ENCODE measurements at regions not wholly inside any gene's neighbourhood (a gene's known extent, or its start where the extent isn't known, plus 50 kb on each side); places are given as distances from the start of the nearest gene placed in this dataset.

GRCh38 chr5:42032137-42032536, 107.1 kb downstream of the FBXO4 start:
- H3K4me3 ChIP-seq (ENCODE audit: low read depth, low read length): no peak overlapping the region
- TF ChIP-seq, protein P1, sequence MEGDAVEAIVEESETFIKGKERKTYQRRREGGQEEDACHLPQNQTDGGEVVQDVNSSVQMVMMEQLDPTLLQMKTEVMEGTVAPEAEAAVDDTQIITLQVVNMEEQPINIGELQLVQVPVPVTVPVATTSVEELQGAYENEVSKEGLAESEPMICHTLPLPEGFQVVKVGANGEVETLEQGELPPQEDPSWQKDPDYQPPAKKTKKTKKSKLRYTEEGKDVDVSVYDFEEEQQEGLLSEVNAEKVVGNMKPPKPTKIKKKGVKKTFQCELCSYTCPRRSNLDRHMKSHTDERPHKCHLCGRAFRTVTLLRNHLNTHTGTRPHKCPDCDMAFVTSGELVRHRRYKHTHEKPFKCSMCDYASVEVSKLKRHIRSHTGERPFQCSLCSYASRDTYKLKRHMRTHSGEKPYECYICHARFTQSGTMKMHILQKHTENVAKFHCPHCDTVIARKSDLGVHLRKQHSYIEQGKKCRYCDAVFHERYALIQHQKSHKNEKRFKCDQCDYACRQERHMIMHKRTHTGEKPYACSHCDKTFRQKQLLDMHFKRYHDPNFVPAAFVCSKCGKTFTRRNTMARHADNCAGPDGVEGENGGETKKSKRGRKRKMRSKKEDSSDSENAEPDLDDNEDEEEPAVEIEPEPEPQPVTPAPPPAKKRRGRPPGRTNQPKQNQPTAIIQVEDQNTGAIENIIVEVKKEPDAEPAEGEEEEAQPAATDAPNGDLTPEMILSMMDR (IDR thresholded peaks at IDR 0.05; ENCODE audit: low read depth, low read length): no peak
- TF ChIP-seq MYC (IDR thresholded peaks at IDR 0.05; ENCODE audit: low read depth, low read length) (no peak), MAX (IDR thresholded peaks at IDR 0.05; ENCODE audit: low read depth, low read length) (no peak), POLR2A (IDR thresholded peaks at IDR 0.05; ENCODE audit: extremely low read depth, insufficient read length) (no peak)
- no peak for DNase-seq (ENCODE audit: low read depth)

DNA sequence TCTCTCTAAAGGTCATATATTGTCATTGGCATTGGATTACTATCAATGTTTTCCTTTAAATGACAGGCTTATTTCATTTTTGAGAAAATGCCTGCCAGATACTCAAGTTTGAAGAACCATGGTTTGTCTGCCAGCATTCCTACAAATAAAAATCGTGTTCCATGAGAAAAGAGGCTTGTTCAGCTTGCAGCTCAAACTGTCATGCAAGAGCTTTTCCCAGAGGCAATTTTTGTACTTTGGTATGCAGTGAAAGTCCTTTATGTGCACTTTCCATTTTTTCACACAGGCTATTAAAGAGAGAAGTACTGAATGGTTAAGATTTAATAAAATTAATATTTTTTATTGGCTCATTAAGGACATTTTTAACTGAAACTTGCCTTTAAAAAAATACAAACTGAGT, 110.4 kb downstream of the FBXO4 start:
- TF ChIP-seq POLR2A (IDR thresholded peaks at IDR 0.05; ENCODE audit: extremely low read depth, insufficient read length) (no peak), MAX (IDR thresholded peaks at IDR 0.05; ENCODE audit: low read depth, low read length) (no peak), MYC (IDR thresholded peaks at IDR 0.05; ENCODE audit: low read depth, low read length) (no peak)
- TF ChIP-seq, protein P1 (IDR thresholded peaks at IDR 0.05; ENCODE audit: low read depth, low read length): no peak
- no peak overlapping the region for H3K4me3 ChIP-seq (ENCODE audit: low read depth, low read length)

DNA sequence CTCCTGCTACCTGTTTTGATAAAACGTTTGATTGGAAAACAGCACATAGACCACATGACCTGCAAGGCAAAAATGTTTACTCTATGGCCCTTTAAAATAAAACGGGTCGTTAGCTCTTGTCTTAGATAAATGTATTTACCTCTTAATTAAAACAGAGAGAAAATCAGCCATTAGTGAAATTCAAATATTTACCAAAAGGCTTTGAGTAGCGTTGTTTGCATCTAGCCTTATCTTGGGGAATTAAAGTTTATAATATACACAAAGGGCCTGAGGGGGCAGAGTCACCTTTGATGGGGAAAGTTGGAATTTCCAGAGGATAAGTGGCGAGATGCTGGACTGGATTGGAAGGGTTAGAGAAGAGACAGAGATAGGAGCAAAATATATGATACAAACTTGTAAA, 111.3 kb downstream of the FBXO4 start:
- TF ChIP-seq MYC (IDR thresholded peaks at IDR 0.05; ENCODE audit: low read depth, low read length): no peak
- no peak for TF ChIP-seq POLR2A (IDR thresholded peaks at IDR 0.05; ENCODE audit: extremely low read depth, insufficient read length)
- no peak for TF ChIP-seq MAX (IDR thresholded peaks at IDR 0.05; ENCODE audit: low read depth, low read length)
- no peak overlapping the region for H3K4me3 ChIP-seq (ENCODE audit: low read depth, low read length)
- no peak for DNase-seq (ENCODE audit: low read depth)

More for the DNA sequence above, 110.4 kb downstream of the FBXO4 start:
- DNase-seq (ENCODE audit: low read depth): no peak

- DNase-seq (ENCODE audit: low read depth): no peak
- no peak overlapping the region for H3K4me3 ChIP-seq (ENCODE audit: low read depth, low read length)
- TF ChIP-seq POLR2A (IDR thresholded peaks at IDR 0.05; ENCODE audit: extremely low read depth, insufficient read length) (no peak), MAX (IDR thresholded peaks at IDR 0.05; ENCODE audit: low read depth, low read length) (no peak), MYC (IDR thresholded peaks at IDR 0.05; ENCODE audit: low read depth, low read length) (no peak)
- TF ChIP-seq, protein P1 (IDR thresholded peaks at IDR 0.05; ENCODE audit: low read depth, low read length): no peak
Measured at GRCh38 chr5:42037379-42037932, 112.4 kb downstream of the FBXO4 start.

DNA sequence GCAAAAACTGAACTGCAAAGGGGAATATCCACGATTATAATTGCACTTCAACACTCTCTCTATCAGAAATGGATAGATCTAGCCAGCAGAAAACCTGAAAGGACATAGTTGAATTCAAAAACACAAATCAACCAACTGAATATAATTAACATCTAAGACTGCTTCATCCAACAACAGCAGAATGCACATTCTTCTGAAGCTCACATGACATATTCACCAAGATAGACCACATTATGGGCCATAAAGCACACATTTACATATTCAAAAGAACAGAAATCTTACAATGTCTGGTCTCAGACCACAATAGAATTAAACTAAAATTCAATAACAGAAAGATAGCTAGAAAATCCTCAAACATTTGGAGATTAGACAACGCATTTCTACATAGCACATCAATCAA, 118.3 kb downstream of the FBXO4 start:
- TF ChIP-seq POLR2A (IDR thresholded peaks at IDR 0.05; ENCODE audit: extremely low read depth, insufficient read length): no peak
- no peak for DNase-seq (ENCODE audit: low read depth)
- no peak overlapping the region for H3K4me3 ChIP-seq (ENCODE audit: low read depth, low read length)

GRCh38 chr5:42057254-42057690, 132.2 kb downstream of the FBXO4 start:
- H3K4me3 ChIP-seq (ENCODE audit: low read depth, low read length): no peak overlapping the region
- TF ChIP-seq MYC (IDR thresholded peaks at IDR 0.05; ENCODE audit: low read depth, low read length): no peak
- TF ChIP-seq, protein P1 (IDR thresholded peaks at IDR 0.05; ENCODE audit: low read depth, low read length): peak; percentile 89
- no peak for TF ChIP-seq POLR2A (IDR thresholded peaks at IDR 0.05; ENCODE audit: extremely low read depth, insufficient read length)
- no peak for TF ChIP-seq MAX (IDR thresholded peaks at IDR 0.05; ENCODE audit: low read depth, low read length)
- peak; percentile 60 for DNase-seq (ENCODE audit: low read depth)

- no peak for TF ChIP-seq POLR2A (IDR thresholded peaks at IDR 0.05; ENCODE audit: extremely low read depth, insufficient read length)
- TF ChIP-seq MYC (IDR thresholded peaks at IDR 0.05; ENCODE audit: low read depth, low read length): no peak
- TF ChIP-seq, protein P1 (IDR thresholded peaks at IDR 0.05; ENCODE audit: low read depth, low read length): no peak
- TF ChIP-seq MAX (IDR thresholded peaks at IDR 0.05; ENCODE audit: low read depth, low read length): no peak
- H3K4me3 ChIP-seq (ENCODE audit: low read depth, low read length): no peak overlapping the region
- DNase-seq (ENCODE audit: low read depth): no peak
Measured at GRCh38 chr5:42059291-42059690, 134.2 kb downstream of the FBXO4 start.

Measured in NB4 (cell line).